A673 (cell line): ENCODE measurements at regions not wholly inside any gene's neighbourhood (a gene's known extent, or its start where the extent isn't known, plus 50 kb on each side); places are given as distances from the start of the nearest gene placed in this dataset.

Source experiments
- BruUV-seq: library from RNA; stranded (reverse); fragments of 400-500 nt; replicated peaks from 2 replicates; lab custom pipeline; 2021; lab: Mats Ljungman, UMichigan
- CTCF ChIA-PET: fragments of 300-600 bp; sonication (Branson Sonifier 250); formaldehyde crosslinking; loops from one replicate; lab custom pipeline; 2022; ENCODE audit warnings: antibody characterized with exemption; lab: Charles Lee
- POLR2A ChIA-PET: fragments of 300-600 bp; sonication (Branson Sonifier 250); formaldehyde crosslinking; loops from one replicate; lab custom pipeline; 2022; ENCODE audit warnings: antibody characterized with exemption; ENCODE audit not compliant: low non-redundant PET; lab: Charles Lee
- DNase-seq: peaks from one replicate; pipeline ENCODE4 v3.0.0-alpha.2; 2015; ENCODE audit warnings: low spot score
- H3K27ac ChIP-seq: fragments of 200-600 bp; sonication (generic); 2 replicates; pipeline ENCODE4 v1.5.1; 2016; ENCODE audit warnings: mixed run types, low read depth, mild to moderate bottlenecking, mixed read lengths, antibody characterized with exemption, low read length; ENCODE audit not compliant: poor library complexity, severe bottlenecking
- H3K27me3 ChIP-seq: fragments of 200-600 bp; sonication (generic); replicated peaks from 2 replicates; pipeline ENCODE4 v1.6.1; 2017; ENCODE audit warnings: mixed run types, low read depth, mild to moderate bottlenecking, mixed read lengths, antibody characterized with exemption, low read length; ENCODE audit not compliant: insufficient read depth, poor library complexity
- H3K36me3 ChIP-seq: fragments of 200-600 bp; sonication (generic); 2 replicates; pipeline ENCODE4 v1.6.1; 2016; ENCODE audit warnings: mixed run types, mild to moderate bottlenecking, mixed read lengths, antibody characterized with exemption, low read length; ENCODE audit not compliant: insufficient read depth, poor library complexity, severe bottlenecking
- H3K4me1 ChIP-seq: fragments of 200-600 bp; sonication (generic); 2 replicates; pipeline ENCODE4 v1.6.1; 2017; ENCODE audit warnings: mixed run types, mild to moderate bottlenecking, mixed read lengths, antibody characterized with exemption, low read length; ENCODE audit not compliant: insufficient read depth, poor library complexity, severe bottlenecking
- H3K4me3 ChIP-seq: fragments of 200-600 bp; sonication (generic); 2 replicates; pipeline ENCODE4 v1.5.1; 2016; ENCODE audit warnings: low read depth, mixed run types, mild to moderate bottlenecking, mixed read lengths, low read length; ENCODE audit not compliant: poor library complexity, severe bottlenecking
- H3K9me3 ChIP-seq: fragments of 200-600 bp; sonication (generic); 2 replicates; pipeline ENCODE4 v1.6.1; 2016; ENCODE audit warnings: mixed run types, low read depth, mild to moderate bottlenecking, mixed read lengths, antibody characterized with exemption, low read length; ENCODE audit not compliant: poor library complexity, severe bottlenecking
- EZH2 ChIP-seq: fragments of 200-600 bp; sonication (generic); IDR thresholded peaks from 2 replicates; pipeline ENCODE4 v1.6.1; 2017; ENCODE audit warnings: borderline replicate concordance, low read depth, mild to moderate bottlenecking, mixed read lengths, antibody characterized with exemption, low read length; ENCODE audit not compliant: poor library complexity, severe bottlenecking
- intact Hi-C: fragments of 100-400 bp; cut with micrococcal nuclease; formaldehyde crosslinking; loops from one replicate; pipeline ENCODE4 v1.10.0; 2022; ENCODE audit not compliant: unreplicated experiment
- TF ChIP-seq, protein P1 (sequence below): fragments of 300-800, 200-600 bp; sonication (generic); conservative IDR thresholded peaks from 2 replicates; pipeline ENCODE4 v1.5.1; 2017; ENCODE audit warnings: low read depth, mild to moderate bottlenecking, antibody characterized with exemption, low read length, moderate library complexity, mixed read lengths

DNA sequence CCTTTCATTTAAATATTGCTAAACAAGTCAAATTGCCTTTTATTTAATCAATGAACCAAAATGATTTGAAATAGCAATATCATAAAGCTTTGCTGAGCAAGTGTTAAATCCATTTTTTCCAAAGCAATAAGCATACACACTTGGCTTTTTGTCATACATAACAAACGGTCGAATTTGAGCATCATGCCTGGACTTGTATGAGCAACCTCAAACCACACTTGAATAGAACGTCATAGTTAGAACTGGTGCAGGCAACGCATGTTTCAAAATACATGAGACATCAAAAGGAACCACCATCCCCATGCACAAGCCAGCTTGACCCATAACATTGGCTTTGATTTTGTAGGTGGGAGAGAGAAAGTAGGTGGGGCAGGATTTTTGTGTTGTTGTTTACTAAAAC, 812.3 kb upstream of the FRG1 start:
- CTCF ChIA-PET: no interaction called here

DNA sequence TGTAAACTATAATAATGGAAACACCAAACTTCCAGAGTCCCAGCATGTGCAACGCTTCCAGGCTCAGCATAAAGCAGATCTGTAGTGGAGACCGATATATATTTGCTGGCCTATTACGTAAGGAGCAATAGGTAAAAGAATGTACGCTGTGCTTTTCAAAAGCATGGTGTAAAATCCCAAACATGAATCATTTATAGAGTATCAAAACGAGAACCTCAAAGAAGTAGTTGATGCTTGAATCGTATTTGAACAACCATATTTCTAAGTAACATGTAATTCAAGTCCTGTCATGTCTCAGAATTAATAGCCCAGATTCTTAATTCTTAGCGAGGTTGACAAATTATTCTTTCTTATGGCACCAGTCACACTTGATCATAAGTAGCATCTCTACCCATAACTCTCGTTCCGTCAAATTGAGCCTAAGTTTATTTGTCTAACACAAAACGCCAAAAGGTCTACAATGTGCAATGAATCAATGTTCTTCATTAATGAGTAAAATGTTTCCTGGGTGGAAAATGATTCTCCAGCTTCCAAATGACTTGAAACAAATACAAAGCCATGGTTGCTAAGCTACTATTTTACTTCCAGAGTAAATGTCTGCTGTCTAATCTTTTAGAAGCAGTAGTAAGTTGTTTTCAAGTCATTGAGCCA, 811.5 kb upstream of the FRG1 start:
- Histone ChIP-seq H3K4me1 (no peaks in the 10 kb centered on the region), H3K27ac (no peak overlapping the region), H3K4me3 (no peak overlapping the region), H3K36me3 (no peaks in the 10 kb centered on the region), H3K9me3 (no peaks in the 10 kb centered on the region), H3K27me3 (peaks cover 19% of the 10 kb centered on the region)
- BruUV-seq: no TSS peak
- DNase-seq: no peak
- intact Hi-C loops: no loop called here
- no peak for TF ChIP-seq EZH2
- TF ChIP-seq, protein P1, sequence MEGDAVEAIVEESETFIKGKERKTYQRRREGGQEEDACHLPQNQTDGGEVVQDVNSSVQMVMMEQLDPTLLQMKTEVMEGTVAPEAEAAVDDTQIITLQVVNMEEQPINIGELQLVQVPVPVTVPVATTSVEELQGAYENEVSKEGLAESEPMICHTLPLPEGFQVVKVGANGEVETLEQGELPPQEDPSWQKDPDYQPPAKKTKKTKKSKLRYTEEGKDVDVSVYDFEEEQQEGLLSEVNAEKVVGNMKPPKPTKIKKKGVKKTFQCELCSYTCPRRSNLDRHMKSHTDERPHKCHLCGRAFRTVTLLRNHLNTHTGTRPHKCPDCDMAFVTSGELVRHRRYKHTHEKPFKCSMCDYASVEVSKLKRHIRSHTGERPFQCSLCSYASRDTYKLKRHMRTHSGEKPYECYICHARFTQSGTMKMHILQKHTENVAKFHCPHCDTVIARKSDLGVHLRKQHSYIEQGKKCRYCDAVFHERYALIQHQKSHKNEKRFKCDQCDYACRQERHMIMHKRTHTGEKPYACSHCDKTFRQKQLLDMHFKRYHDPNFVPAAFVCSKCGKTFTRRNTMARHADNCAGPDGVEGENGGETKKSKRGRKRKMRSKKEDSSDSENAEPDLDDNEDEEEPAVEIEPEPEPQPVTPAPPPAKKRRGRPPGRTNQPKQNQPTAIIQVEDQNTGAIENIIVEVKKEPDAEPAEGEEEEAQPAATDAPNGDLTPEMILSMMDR: no peak
- CTCF ChIA-PET: no interaction called here
- POLR2A ChIA-PET: no interaction called here

More for the DNA sequence above, 812.3 kb upstream of the FRG1 start:
- no peak for DNase-seq
- H3K4me3 ChIP-seq: no peak overlapping the region
- H3K27ac ChIP-seq: no peak overlapping the region
- no TSS peak for BruUV-seq
- TF ChIP-seq, protein P1: no peak
- TF ChIP-seq EZH2: no peak
- POLR2A ChIA-PET: no interaction called here
- intact Hi-C loops: no loop called here
- no peaks in the 10 kb centered on the region for H3K4me1 ChIP-seq
- no peaks in the 10 kb centered on the region for H3K36me3 ChIP-seq
- H3K9me3 ChIP-seq: no peaks in the 10 kb centered on the region
- peaks cover 18% of the 10 kb centered on the region for H3K27me3 ChIP-seq

DNA sequence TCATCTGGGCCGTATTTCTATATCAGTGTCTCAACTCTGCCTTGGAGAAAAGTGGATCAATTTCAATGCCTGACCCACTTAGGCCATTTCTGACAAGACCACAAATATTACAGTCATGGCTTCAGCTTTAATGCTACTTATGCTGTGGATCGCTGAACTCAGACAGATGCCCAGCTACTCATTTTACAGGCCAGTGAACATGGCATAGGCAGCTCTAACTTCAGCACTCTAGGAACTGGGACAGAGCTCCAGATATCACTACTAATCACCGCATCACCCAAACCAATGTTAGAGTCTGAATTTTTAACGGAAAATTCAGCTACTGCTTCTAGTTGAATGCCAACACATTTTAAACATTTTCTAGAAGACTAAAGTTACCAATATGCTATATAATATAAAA, 809.6 kb upstream of the FRG1 start:
- H3K27me3 ChIP-seq: peaks cover 25% of the 10 kb centered on the region
- ChIA-PET CTCF (no interaction called here), POLR2A (no interaction called here)
- TF ChIP-seq, protein P1: no peak
- no peak for TF ChIP-seq EZH2
- no peak for DNase-seq
- no peaks in the 10 kb centered on the region for H3K4me1 ChIP-seq
- BruUV-seq: no TSS peak
- intact Hi-C loops: no loop called here
- no peaks in the 10 kb centered on the region for H3K36me3 ChIP-seq
- H3K27ac ChIP-seq: no peak overlapping the region
- H3K9me3 ChIP-seq: no peaks in the 10 kb centered on the region
- no peak overlapping the region for H3K4me3 ChIP-seq
